Erythroblast (primary cell): ENCODE measurements at regions not wholly inside any gene's neighbourhood (a gene's known extent, or its start where the extent isn't known, plus 50 kb on each side); places are given as distances from the start of the nearest gene placed in this dataset.

ENCODE experiments used
- GATA1 ChIP-seq: IDR thresholded peaks from 2 replicates; pipeline ENCODE4 v1.6.1; 2011; ENCODE audit warnings: low read depth, mild to moderate bottlenecking, control low read depth, low read length, moderate library complexity
- POLR2A ChIP-seq: IDR thresholded peaks from 2 replicates; pipeline ENCODE4 v1.6.1; 2011; ENCODE audit warnings: mild to moderate bottlenecking, low read length

DNA sequence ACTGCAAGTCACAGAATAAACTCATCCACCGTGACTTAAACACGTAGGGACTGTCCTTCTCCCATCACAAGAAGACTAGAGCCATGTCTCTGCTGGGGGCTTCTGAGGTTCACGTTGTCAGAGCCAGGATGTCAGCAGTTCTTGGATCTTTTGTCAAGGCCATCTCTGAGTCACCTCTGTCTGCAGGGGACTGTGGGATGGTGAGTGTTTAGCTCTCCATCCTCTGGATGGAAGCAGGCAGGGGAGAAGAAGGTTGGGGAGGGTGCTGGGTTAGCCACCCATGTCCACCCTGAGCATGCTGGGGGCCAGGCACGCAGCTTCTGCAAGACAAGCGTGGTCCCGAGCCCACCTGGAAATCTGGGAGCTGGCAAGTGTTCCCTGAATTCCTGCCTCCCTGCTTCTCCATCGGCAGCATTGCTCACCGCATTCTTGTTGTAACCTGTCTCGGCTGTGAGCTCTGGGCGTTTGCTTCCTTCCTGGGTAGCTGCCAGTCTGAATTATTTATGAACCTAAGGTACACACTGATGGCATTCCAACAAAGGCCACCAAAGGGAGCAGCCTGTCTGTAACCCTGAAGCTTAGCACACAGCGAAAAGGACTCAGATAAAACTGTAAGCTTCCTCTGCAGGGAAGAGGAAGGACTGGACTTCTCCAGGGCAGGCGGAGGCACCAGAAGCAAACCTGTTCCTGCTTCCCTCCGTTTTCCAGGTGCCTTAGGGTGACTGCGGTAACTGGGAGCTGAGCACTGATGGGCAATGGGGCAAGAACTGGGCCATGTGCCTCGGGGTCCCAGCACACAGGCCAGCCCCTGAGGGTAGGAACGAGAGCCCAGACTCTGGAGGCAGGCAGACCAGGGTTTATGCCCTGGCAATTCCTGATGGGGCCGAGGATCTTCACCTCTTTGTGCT is 88.6 kb downstream of the RIPK4 start:
- TF ChIP-seq POLR2A (no peak), GATA1 (no peak)
